HepG2 (cell line): ENCODE measurements at regions not wholly inside any gene's neighbourhood (a gene's known extent, or its start where the extent isn't known, plus 50 kb on each side); places are given as distances from the start of the nearest gene placed in this dataset.

Experiments used
- ATRX ChIP-seq: sonication (generic); formaldehyde crosslinking; IDR thresholded peaks from 2 replicates; pipeline ENCODE4 v1.4.0; 2020; ENCODE audit warnings: missing genetic modification reagents, borderline replicate concordance
- CBX2 ChIP-seq, 2 experiments: fragments of 200-600 bp in 1 of 2; sonication (generic); formaldehyde crosslinking in 1 of 2; IDR thresholded peaks; 2 replicates each; pipeline versions ENCODE4 v1.7.0 to v1.8.1; 2018 to 2022; ENCODE audit warnings: low read depth in 2 of 2, low read length in 1 of 2, mild to moderate bottlenecking in 1 of 2, missing genetic modification reagents in 1 of 2
- HNRNPUL1 ChIP-seq: fragments of 200-400 bp; formaldehyde crosslinking; IDR thresholded peaks from 2 replicates; pipeline ENCODE4 v1.6.1; 2017; ENCODE audit warnings: low read depth, mild to moderate bottlenecking, low read length, moderate library complexity
- KLF9 ChIP-seq: IDR thresholded peaks from 2 replicates; pipeline ENCODE4 v1.6.1; 2016; ENCODE audit warnings: low read depth
- SMAD3 ChIP-seq: sonication (generic); formaldehyde crosslinking; IDR thresholded peaks from 2 replicates; pipeline ENCODE4 v1.4.0; 2020; ENCODE audit warnings: missing genetic modification reagents
- SOX6 ChIP-seq, 2 experiments: fragments of 450-650 bp in 1 of 2; sonication (generic) in 1 of 2; formaldehyde crosslinking in 1 of 2; IDR thresholded peaks; 2 replicates each; pipeline versions ENCODE4 v1.4.0 to v1.6.1; 2017 to 2020; ENCODE audit warnings: antibody characterized with exemption in 1 of 2, mild to moderate bottlenecking in 1 of 2, missing genetic modification reagents in 1 of 2
- SPEN ChIP-seq: sonication (generic); formaldehyde crosslinking; IDR thresholded peaks from 2 replicates; pipeline ENCODE4 v1.5.1; 2020; ENCODE audit warnings: low read depth, mild to moderate bottlenecking, missing genetic modification reagents
- STAG1 ChIP-seq: sonication (generic); formaldehyde crosslinking; IDR thresholded peaks from 2 replicates; pipeline ENCODE4 v1.4.0; 2020; ENCODE audit warnings: missing genetic modification reagents
- ZFP82 ChIP-seq: sonication (generic); formaldehyde crosslinking; IDR thresholded peaks from 2 replicates; pipeline ENCODE4 v1.5.1; 2020; ENCODE audit warnings: mild to moderate bottlenecking, missing genetic modification reagents, borderline replicate concordance
- ZFX ChIP-seq: sonication (generic); formaldehyde crosslinking; IDR thresholded peaks from 2 replicates; pipeline ENCODE4 v1.4.0; 2020; ENCODE audit warnings: mild to moderate bottlenecking, low read depth, missing genetic modification reagents, moderate library complexity
- ZNF318 ChIP-seq: sonication (generic); formaldehyde crosslinking; IDR thresholded peaks from 2 replicates; pipeline ENCODE4 v1.4.0; 2020; ENCODE audit warnings: mild to moderate bottlenecking, missing genetic modification reagents
- TF ChIP-seq, protein P1 (sequence below): sonication (generic); formaldehyde crosslinking; IDR thresholded peaks from 2 replicates; pipeline ENCODE4 v1.5.1; 2020; ENCODE audit warnings: mild to moderate bottlenecking, missing genetic modification reagents, moderate library complexity
- TF ChIP-seq, protein P2 (sequence below): sonication (generic); formaldehyde crosslinking; IDR thresholded peaks from 2 replicates; pipeline ENCODE4 v1.5.0; 2020; ENCODE audit warnings: mild to moderate bottlenecking, missing genetic modification reagents

DNA sequence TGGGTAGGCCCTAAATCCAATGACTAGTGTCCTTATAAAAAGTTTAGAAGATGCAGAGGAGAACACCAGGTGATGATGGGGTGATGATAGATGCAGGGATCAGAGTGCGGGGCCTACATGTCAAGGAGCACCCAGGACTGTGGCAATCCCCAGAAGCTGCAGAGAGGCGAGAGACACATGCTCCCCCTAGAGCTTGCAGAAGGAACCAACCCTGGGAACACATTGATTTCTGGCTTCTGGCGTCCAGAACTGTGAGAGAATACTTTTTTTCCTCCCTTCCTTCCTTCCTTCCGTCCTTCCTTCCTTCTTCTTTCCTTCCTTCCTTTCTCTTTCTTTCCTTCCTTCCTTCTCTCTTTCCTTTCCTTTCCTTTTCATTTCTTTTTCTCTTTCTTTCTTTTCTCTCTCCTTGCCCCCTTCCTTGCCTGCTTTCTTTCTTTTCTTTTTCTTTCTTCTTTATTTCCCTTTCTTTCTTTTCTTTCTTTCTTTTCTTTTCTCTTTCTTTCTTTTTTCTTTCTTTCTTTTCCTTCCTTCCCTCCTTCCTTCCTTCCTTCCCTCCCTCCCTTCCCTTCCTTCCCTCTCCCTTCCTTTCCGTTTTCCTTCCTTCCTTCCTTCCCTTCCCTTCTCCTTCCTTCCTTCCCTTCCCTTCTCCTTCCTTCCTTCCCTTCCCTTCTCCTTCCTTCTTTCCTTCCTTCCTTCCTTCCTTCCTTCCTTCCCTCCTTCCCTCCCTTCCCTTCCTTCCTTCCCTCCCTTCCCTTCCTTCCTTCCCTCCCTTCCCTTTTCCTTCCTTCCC is 134.3 kb downstream of the HAPSTR1 start (continued):
- TF ChIP-seq, protein P1, sequence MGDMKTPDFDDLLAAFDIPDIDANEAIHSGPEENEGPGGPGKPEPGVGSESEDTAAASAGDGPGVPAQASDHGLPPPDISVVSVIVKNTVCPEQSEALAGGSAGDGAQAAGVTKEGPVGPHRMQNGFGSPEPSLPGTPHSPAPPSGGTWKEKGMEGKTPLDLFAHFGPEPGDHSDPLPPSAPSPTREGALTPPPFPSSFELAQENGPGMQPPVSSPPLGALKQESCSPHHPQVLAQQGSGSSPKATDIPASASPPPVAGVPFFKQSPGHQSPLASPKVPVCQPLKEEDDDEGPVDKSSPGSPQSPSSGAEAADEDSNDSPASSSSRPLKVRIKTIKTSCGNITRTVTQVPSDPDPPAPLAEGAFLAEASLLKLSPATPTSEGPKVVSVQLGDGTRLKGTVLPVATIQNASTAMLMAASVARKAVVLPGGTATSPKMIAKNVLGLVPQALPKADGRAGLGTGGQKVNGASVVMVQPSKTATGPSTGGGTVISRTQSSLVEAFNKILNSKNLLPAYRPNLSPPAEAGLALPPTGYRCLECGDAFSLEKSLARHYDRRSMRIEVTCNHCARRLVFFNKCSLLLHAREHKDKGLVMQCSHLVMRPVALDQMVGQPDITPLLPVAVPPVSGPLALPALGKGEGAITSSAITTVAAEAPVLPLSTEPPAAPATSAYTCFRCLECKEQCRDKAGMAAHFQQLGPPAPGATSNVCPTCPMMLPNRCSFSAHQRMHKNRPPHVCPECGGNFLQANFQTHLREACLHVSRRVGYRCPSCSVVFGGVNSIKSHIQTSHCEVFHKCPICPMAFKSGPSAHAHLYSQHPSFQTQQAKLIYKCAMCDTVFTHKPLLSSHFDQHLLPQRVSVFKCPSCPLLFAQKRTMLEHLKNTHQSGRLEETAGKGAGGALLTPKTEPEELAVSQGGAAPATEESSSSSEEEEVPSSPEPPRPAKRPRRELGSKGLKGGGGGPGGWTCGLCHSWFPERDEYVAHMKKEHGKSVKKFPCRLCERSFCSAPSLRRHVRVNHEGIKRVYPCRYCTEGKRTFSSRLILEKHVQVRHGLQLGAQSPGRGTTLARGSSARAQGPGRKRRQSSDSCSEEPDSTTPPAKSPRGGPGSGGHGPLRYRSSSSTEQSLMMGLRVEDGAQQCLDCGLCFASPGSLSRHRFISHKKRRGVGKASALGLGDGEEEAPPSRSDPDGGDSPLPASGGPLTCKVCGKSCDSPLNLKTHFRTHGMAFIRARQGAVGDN = no peak
- TF ChIP-seq KLF9 (CRISPR knock-in tag) = no peak
- TF ChIP-seq SOX6 (IDR thresholded peaks at IDR 0.05) = 0 out of 2 replicates have a peak, but pooled peaks have one; percentile 44
- no peak for TF ChIP-seq SOX6 (CRISPR knock-in tag; IDR thresholded peaks at IDR 0.05)
- TF ChIP-seq ZNF318 = no peak
- no peak for TF ChIP-seq CBX2 (IDR thresholded peaks at IDR 0.05; ENCODE audit: low read depth, low read length)
- TF ChIP-seq CBX2 (CRISPR knock-in tag; IDR thresholded peaks at IDR 0.05; ENCODE audit: low read depth) = no peak
- peak; percentile 60 for TF ChIP-seq STAG1 (CRISPR knock-in tag)
- TF ChIP-seq SPEN (CRISPR knock-in tag) = no peak
- no peak for TF ChIP-seq ATRX
- TF ChIP-seq HNRNPUL1 = no peak
- no peak for TF ChIP-seq SMAD3 (CRISPR knock-in tag)
- TF ChIP-seq ZFP82 (CRISPR knock-in tag) = no peak
- TF ChIP-seq ZFX (CRISPR knock-in tag) = 0 out of 2 replicates have a peak, but pooled peaks have one; percentile 20
- TF ChIP-seq, protein P2, sequence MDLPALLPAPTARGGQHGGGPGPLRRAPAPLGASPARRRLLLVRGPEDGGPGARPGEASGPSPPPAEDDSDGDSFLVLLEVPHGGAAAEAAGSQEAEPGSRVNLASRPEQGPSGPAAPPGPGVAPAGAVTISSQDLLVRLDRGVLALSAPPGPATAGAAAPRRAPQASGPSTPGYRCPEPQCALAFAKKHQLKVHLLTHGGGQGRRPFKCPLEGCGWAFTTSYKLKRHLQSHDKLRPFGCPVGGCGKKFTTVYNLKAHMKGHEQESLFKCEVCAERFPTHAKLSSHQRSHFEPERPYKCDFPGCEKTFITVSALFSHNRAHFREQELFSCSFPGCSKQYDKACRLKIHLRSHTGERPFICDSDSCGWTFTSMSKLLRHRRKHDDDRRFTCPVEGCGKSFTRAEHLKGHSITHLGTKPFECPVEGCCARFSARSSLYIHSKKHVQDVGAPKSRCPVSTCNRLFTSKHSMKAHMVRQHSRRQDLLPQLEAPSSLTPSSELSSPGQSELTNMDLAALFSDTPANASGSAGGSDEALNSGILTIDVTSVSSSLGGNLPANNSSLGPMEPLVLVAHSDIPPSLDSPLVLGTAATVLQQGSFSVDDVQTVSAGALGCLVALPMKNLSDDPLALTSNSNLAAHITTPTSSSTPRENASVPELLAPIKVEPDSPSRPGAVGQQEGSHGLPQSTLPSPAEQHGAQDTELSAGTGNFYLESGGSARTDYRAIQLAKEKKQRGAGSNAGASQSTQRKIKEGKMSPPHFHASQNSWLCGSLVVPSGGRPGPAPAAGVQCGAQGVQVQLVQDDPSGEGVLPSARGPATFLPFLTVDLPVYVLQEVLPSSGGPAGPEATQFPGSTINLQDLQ (CRISPR knock-in tag) = no peak
